B cell (primary cell): ENCODE measurements at regions not wholly inside any gene's neighbourhood (a gene's known extent, or its start where the extent isn't known, plus 50 kb on each side); places are given as distances from the start of the nearest gene placed in this dataset.

Experiments
- ATAC-seq: fragments of 200-7000 bp; cut with Tn5 transposase; one replicate; pipeline ENCODE4 v1.10.0; 2021; ENCODE audit warnings: low read depth, mild to moderate bottlenecking, moderate number of reproducible peaks, moderate library complexity
- CTCF ChIA-PET: fragments of 350-600 bp; sonication (Branson Sonifier 250); formaldehyde crosslinking; loops from one replicate; lab custom pipeline; 2021; ENCODE audit warnings: antibody characterized with exemption, inconsistent platforms; lab: Charles Lee
- POLR2A ChIA-PET: fragments of 350-600 bp; sonication (Branson Sonifier 250); formaldehyde crosslinking; loops from one replicate; lab custom pipeline; 2021; ENCODE audit warnings: antibody characterized with exemption; lab: Charles Lee
- DNase-seq: peaks from one replicate; pipeline ENCODE4 v3.0.0; 2013
- H2AFZ ChIP-seq: 2 replicates; pipeline ENCODE4 v1.6.1; 2012; ENCODE audit warnings: mild to moderate bottlenecking, low read depth, low read length; ENCODE audit not compliant: insufficient read depth, poor library complexity, severe bottlenecking
- H3K27ac ChIP-seq, 2 donors: 1 replicate in 1 of 2; 2 replicates in 1 of 2; pipeline ENCODE4 v1.5.1; 2012 to 2013; ENCODE audit warnings: low read length in 2 of 2, mild to moderate bottlenecking in 2 of 2, moderate library complexity in 1 of 2
- H3K27me3 ChIP-seq, 4 experiments: fragments of 200-600 bp in 1 of 4; sonication (generic) in 1 of 4; replicated peaks in 1 of 4; 1 replicate in 2 of 4; 2 replicates in 2 of 4; pipeline versions ENCODE4 v1.6.1 to v1.7.0; 2013 to 2016; ENCODE audit warnings: low read length in 3 of 4, mild to moderate bottlenecking in 2 of 4, mixed read lengths in 1 of 4, moderate library complexity in 1 of 4; ENCODE audit not compliant: insufficient read depth in 4 of 4, control insufficient read depth in 3 of 4; ENCODE audit errors: control extremely low read depth in 1 of 4
- H3K36me3 ChIP-seq, 2 experiments: replicated peaks in 1 of 2; 1 replicate in 1 of 2; 2 replicates in 1 of 2; pipeline versions ENCODE4 v1.6.1 to v1.7.1; 2013; ENCODE audit warnings: low read length in 1 of 2; ENCODE audit not compliant: insufficient read depth in 2 of 2, control insufficient read depth in 1 of 2; ENCODE audit errors: control extremely low read depth in 1 of 2, extremely low read depth in 1 of 2
- H3K4me1 ChIP-seq, 2 donors: fragments of 200-600 bp in 1 of 2; sonication (generic) in 1 of 2; 1 replicate in 1 of 2; 2 replicates in 1 of 2; pipeline versions ENCODE4 v1.5.1 to v1.6.1; 2013 to 2017; ENCODE audit warnings: low read length in 2 of 2; ENCODE audit not compliant: control insufficient read depth in 2 of 2, insufficient read depth in 2 of 2
- H3K4me2 ChIP-seq: replicated peaks from 2 replicates; pipeline ENCODE3; 2012; ENCODE audit warnings: mild to moderate bottlenecking, low read depth, low read length; ENCODE audit not compliant: poor library complexity, severe bottlenecking
- H3K4me3 ChIP-seq, 5 experiments: fragments of 200-600 bp in 1 of 5; sonication (generic) in 1 of 5; 1 replicate in 3 of 5; 2 replicates in 2 of 5; pipeline versions ENCODE4 v1.5.1 to v1.7.0; 2011 to 2016; ENCODE audit warnings: low read length in 4 of 5, mild to moderate bottlenecking in 4 of 5, low read depth in 2 of 5, control low read depth in 1 of 5, moderate library complexity in 1 of 5; ENCODE audit not compliant: insufficient read depth in 1 of 5; ENCODE audit errors: control extremely low read depth in 1 of 5, extremely low read depth in 1 of 5
- H3K79me2 ChIP-seq: fragments of 200-600 bp; sonication (generic); one replicate; pipeline ENCODE4 v1.6.0; 2016; ENCODE audit warnings: low read length; ENCODE audit not compliant: control insufficient read depth, insufficient read depth
- H3K9ac ChIP-seq: fragments of 200-600 bp; sonication (generic); 2 replicates; pipeline ENCODE4 v1.6.1; 2017; ENCODE audit warnings: mild to moderate bottlenecking, low read length, moderate library complexity
- H3K9me3 ChIP-seq, 3 donors: one replicate each; pipeline versions ENCODE4 v1.6.1 to v1.7.1; 2013; ENCODE audit warnings: low read length in 2 of 3; ENCODE audit not compliant: control insufficient read depth in 2 of 3, insufficient read depth in 1 of 3; ENCODE audit errors: control extremely low read depth in 1 of 3
- H4K20me1 ChIP-seq: 2 replicates; pipeline ENCODE4 v1.6.0; 2012; ENCODE audit warnings: mild to moderate bottlenecking, low read length; ENCODE audit not compliant: insufficient read depth, control insufficient read depth, poor library complexity, severe bottlenecking
- H3K27ac Mint-ChIP-seq: one replicate; pipeline ENCODE4 v1.8.0; 2021; ENCODE audit warnings: mixed read lengths
- H3K27me3 Mint-ChIP-seq: one replicate; pipeline ENCODE4 v1.8.0; 2021; ENCODE audit warnings: mixed read lengths
- H3K4me1 Mint-ChIP-seq: one replicate; pipeline ENCODE4 v1.8.0; 2021; ENCODE audit warnings: mixed read lengths
- H3K4me3 Mint-ChIP-seq: one replicate; pipeline ENCODE4 v1.8.0; 2021; ENCODE audit warnings: mixed read lengths
- H3K9me3 Mint-ChIP-seq: one replicate; pipeline ENCODE4 v1.8.0; 2022; ENCODE audit warnings: mixed read lengths; ENCODE audit not compliant: insufficient read depth
- EZH2 ChIP-seq: IDR thresholded peaks from 2 replicates; pipeline ENCODE4 v1.6.1; 2012; ENCODE audit warnings: borderline replicate concordance, low read depth, mild to moderate bottlenecking, moderate library complexity, low read length; ENCODE audit not compliant: insufficient read depth, poor library complexity, severe bottlenecking
- WGBS: methylation state at CpG from one replicate; pipeline ENCODE4 v1.1.5; 2013; ENCODE audit warnings: missing lambda C conversion rate; ENCODE audit not compliant: insufficient coverage; 5-methylcytosine and 5-hydroxymethylcytosine counted together
- intact Hi-C: fragments of 100-400 bp; cut with micrococcal nuclease; formaldehyde crosslinking; loops from one replicate; pipeline ENCODE4 v1.10.0; 2022
- TF ChIP-seq, protein P1 (sequence below): fragments of 200-600 bp; IDR thresholded peaks from one replicate; pipeline ENCODE4 v1.8.0; 2022; ENCODE audit warnings: antibody characterized with exemption, mild to moderate bottlenecking

DNA sequence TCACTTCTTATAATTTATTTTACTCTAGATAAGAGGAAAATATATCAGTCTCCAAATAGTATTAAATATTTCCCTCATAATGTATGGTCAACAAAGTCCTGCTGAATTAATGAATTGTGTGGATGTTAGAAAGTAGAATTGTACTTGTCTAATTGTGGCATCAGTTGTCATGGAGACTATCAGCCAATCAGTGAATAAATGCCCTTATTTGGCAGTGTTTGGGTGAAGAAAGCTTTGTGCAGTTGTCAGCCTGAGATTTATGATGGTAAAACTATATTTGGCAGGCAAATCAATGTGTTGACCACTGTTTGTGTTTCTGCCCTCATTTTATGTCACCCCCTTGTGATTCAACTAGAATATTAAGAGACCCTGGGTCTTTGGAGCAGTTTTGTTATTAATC, 293.6 kb upstream of the MDFIC2 start:
- Histone ChIP-seq H3K4me3 (no peak overlapping the region), H3K9me3 (no peaks in the 10 kb centered on the region), H3K9ac (no peak overlapping the region), H2AFZ (no peak overlapping the region), H3K27ac (no peak overlapping the region), H4K20me1 (no peaks in the 10 kb centered on the region), H3K27me3 (no peaks in the 10 kb centered on the region), H3K4me2 (no peak overlapping the region), H3K36me3 (no peaks in the 10 kb centered on the region), H3K4me1 (no peaks in the 10 kb centered on the region), H3K79me2 (no peaks in the 10 kb centered on the region)
- intact Hi-C loops, result no loop called here
- H3K27ac Mint-ChIP-seq, result no peak overlapping the region
- H3K4me3 Mint-ChIP-seq, result no peak overlapping the region
- TF ChIP-seq, protein P1, sequence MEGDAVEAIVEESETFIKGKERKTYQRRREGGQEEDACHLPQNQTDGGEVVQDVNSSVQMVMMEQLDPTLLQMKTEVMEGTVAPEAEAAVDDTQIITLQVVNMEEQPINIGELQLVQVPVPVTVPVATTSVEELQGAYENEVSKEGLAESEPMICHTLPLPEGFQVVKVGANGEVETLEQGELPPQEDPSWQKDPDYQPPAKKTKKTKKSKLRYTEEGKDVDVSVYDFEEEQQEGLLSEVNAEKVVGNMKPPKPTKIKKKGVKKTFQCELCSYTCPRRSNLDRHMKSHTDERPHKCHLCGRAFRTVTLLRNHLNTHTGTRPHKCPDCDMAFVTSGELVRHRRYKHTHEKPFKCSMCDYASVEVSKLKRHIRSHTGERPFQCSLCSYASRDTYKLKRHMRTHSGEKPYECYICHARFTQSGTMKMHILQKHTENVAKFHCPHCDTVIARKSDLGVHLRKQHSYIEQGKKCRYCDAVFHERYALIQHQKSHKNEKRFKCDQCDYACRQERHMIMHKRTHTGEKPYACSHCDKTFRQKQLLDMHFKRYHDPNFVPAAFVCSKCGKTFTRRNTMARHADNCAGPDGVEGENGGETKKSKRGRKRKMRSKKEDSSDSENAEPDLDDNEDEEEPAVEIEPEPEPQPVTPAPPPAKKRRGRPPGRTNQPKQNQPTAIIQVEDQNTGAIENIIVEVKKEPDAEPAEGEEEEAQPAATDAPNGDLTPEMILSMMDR, result no peak
- TF ChIP-seq EZH2, result no peak
- POLR2A ChIA-PET, result no interaction called here
- peaks cover 6% of the 10 kb centered on the region for H3K27me3 Mint-ChIP-seq
- CTCF ChIA-PET, result no interaction called here
- no peaks in the 10 kb centered on the region for H3K9me3 Mint-ChIP-seq
- no peaks in the 10 kb centered on the region for H3K4me1 Mint-ChIP-seq
- ATAC-seq, result no peak
- no peak for DNase-seq

DNA sequence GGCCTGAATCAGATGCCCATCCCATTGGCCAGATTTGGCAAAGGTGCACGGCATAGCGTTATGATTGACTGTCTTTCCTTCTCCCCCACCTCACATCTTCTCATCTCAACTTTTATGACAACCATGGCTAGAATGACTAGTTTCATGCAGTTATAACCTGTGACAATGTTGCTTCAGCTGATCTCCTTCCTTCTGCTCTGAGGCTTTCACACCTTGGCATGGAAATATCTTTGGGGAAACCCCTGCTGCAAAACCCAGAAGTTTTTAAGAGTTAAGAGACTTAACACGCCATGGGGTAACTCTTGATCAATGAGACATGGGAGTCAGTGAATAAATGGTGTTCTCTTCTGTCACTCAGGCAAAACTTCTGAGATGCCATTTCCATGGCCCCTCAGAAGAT, 290.7 kb upstream of the MDFIC2 start:
- intact Hi-C loops, result no loop called here
- WGBS, result 50% methylated on average over 3 of the region's 3 CpGs
- Histone ChIP-seq H3K4me3 (no peak overlapping the region), H3K79me2 (no peaks in the 10 kb centered on the region), H3K4me1 (no peaks in the 10 kb centered on the region), H4K20me1 (no peaks in the 10 kb centered on the region), H2AFZ (no peak overlapping the region), H3K4me2 (no peak overlapping the region), H3K36me3 (no peaks in the 10 kb centered on the region), H3K27me3 (no peaks in the 10 kb centered on the region), H3K27ac (no peak overlapping the region), H3K9me3 (no peaks in the 10 kb centered on the region), H3K9ac (no peak overlapping the region)
- Mint-ChIP-seq H3K9me3 (no peaks in the 10 kb centered on the region), H3K4me1 (no peaks in the 10 kb centered on the region), H3K27me3 (peaks cover 6% of the 10 kb centered on the region), H3K4me3 (no peak overlapping the region), H3K27ac (no peak overlapping the region)
- no peak for ATAC-seq
- no peak for DNase-seq
- CTCF ChIA-PET, result no interaction called here
- POLR2A ChIA-PET, result no interaction called here
- no peak for TF ChIP-seq EZH2
- TF ChIP-seq, protein P1, result no peak
